Left cardiac atrium (tissue), 4 donors: ENCODE measurements at regions not wholly inside any gene's neighbourhood (a gene's known extent, or its start where the extent isn't known, plus 50 kb on each side); places are given as distances from the start of the nearest gene placed in this dataset.

Source experiments
- ATAC-seq, 2 donors: fragments of 200-7000 bp; cut with Tn5 transposase; one replicate each; pipeline ENCODE4 v1.9.1; 2020; ENCODE audit warnings: mild to moderate bottlenecking in 2 of 2, moderate library complexity in 2 of 2
- DNase-seq: peaks from one replicate; pipeline ENCODE4 v3.0.0-alpha.2; 2020
- intact Hi-C, 2 donors: fragments of 100-400 bp; cut with DNase I; formaldehyde crosslinking; loops; one replicate each; pipeline versions ENCODE4 v1.14.1 to v1.15.1; 2022 to 2023
- donor health status: DM: no; HTN: yes; CAD: no.
- donor health status: DM: no; HTN: yes; CAD: no; lungs with severe emphysema.
- donor health status: DM: yes; HTN: yes; CAD: no.
- donor health status: Dilated cardiomyopathy.

- ATAC-seq (no peak), DNase-seq (no peak)
- intact Hi-C loops, result no loop called here
Measured at GRCh38 chr2:198950803-198951202, 506.9 kb downstream of the SATB2 start.

GRCh38 chr2:198945496-198945895, 512.2 kb downstream of the SATB2 start:
- peak in 1 of 2 donors; percentile 47 for ATAC-seq
- intact Hi-C loops, result no loop called here

DNA sequence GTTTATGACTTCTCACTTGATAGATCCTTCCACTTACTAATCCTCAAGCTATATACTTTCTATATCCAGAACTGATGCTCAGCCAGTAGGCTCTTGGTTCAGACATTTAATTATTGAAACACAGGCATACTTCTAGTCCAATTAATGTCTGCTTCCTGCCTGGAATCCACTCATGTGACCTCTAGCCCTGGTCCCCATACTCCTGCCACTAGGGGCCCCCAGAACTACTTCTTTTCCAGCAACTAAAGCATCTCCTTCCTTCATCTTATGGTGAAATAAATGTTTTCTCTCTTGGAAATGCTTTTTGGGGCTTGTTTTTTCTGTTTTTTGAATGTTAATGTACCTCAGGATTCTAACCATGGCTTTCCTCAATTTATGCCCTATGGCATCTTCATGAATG, 527.6 kb downstream of the SATB2 start:
- no peak for ATAC-seq
- DNase-seq, result no peak
- intact Hi-C loops, result loop anchor here in 1 of 2 donors (5.0 kb wide), 1 partner anchor 468 kb away; no protein-coding TSS in a partner anchor

More at GRCh38 chr2:198945496-198945895, 512.2 kb downstream of the SATB2 start:
- DNase-seq, result no peak

GRCh38 chr2:198928026-198928425, 529.7 kb downstream of the SATB2 start:
- DNase-seq, result no peak
- ATAC-seq, result no peak
- intact Hi-C loops, result no loop called here

DNA sequence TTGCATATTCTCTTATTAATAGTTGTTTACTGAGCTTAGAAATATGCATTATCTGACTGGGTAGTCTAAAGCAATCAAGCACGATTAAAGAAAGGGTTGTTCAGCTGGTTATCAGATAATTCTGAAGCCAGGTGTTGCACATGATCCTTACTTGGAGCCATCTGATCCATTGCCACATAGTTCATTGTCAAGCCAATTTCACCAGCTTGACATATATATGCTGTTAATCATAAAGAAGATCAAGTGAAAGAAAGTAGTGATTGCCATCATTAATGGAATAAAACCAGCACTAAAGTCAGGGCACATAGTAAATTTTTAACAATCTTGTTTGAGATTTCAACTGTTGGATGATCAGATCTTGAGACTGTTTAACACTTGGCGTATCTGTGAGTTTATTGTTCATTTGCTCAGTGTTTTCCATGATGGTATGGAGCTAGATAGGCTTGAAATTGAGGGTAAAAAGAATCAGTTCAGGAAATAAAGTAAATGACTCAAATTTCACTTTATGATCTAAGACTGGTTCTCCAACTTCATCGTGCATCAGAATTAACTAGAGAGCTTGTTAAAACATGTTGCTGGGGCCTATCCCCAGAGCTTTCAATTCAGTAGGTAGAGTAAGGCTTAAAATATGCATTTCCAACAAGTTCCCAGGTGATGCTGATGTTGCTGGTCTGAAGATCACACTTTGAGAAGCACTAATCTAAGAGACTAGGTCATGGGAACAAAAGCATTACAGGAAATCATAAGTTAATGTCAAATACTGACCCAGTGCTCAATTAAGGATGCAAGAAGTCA, 539.6 kb downstream of the SATB2 start:
- ATAC-seq (no peak), DNase-seq (no peak)
- intact Hi-C loops, result no loop called here

DNA sequence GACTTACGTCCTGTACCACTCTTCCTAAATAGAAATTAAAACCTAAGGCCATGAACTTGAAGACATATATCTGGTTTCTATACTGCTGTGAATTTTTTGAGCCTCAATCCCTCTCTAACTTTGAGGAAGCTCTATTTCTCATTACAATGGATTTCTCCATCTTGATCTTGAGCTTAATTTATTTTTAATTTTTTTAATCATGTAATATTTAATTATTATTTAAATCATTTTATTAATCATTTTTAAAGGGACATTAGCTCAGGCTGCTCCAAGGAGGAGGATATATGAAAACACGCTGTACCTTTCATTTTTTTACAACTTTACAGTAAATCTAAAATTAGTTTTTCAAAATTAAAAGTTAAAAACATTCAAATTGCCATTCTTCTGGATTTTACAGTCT, 540.5 kb downstream of the SATB2 start:
- intact Hi-C loops, result no loop called here
- no peak for ATAC-seq
- DNase-seq, result no peak

DNA sequence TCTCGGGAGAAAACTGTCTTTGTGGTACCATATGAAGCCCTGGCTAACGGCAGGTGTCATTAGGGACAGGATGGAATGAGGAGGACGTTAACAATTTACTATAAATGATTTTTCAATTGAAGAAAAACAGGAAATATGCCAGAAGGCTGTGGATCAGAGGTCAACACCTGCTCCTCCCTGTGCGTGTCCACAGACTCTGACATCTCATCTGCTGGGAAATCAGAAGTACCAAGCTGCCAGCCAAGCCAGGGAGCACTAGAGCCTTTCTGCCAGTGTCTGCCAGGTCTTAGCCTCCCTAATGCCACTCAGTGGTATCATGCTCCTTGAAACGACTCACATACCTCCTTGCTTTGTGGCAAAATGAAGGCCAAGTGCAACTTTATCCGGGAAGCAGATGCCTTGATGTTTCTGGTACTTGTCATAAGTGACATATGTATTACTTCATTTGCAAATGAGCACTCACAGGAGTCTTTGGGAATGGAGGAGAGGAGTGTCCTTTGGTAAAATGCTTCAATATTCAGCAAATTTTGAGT, 541.1 kb downstream of the SATB2 start:
- DNase-seq (no peak), ATAC-seq (no peak)
- intact Hi-C loops, result no loop called here

DNA sequence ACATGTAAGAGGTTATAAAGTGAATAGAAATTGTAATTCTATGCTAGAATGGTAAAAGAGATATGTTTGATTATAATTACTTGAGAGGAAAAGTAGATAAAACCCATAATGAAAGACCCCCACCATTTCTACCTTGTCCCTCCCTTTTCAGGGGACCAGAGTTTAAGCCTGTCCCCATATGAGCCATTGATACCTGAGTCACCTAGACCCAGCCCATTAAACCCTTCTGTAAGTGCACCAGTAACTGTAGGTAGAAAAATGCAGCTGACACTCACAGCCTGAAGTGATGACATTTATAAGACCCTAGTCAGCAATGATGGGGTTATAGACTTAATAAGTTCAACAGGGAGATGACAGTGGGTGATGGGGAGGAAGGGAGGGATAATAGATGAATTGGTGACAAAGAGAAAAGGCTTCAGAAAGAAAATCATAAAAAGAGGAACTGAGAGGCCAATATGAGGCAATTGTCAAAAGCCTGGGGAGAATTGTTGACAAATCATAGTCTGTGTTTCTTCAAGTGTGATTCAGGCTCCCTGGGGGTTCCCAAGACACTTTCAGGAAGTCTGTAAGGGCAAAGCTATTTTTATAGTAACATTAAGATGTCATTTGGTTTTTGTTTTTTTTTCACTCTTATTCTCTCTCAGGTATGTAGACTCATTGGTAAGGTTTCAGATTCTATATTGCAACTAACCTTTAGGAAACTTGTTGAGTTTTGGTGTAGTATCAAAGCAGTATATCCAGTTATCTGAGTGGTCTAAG, 544.2 kb downstream of the SATB2 start:
- ATAC-seq (no peak), DNase-seq (no peak)
- intact Hi-C loops, result no loop called here

DNA sequence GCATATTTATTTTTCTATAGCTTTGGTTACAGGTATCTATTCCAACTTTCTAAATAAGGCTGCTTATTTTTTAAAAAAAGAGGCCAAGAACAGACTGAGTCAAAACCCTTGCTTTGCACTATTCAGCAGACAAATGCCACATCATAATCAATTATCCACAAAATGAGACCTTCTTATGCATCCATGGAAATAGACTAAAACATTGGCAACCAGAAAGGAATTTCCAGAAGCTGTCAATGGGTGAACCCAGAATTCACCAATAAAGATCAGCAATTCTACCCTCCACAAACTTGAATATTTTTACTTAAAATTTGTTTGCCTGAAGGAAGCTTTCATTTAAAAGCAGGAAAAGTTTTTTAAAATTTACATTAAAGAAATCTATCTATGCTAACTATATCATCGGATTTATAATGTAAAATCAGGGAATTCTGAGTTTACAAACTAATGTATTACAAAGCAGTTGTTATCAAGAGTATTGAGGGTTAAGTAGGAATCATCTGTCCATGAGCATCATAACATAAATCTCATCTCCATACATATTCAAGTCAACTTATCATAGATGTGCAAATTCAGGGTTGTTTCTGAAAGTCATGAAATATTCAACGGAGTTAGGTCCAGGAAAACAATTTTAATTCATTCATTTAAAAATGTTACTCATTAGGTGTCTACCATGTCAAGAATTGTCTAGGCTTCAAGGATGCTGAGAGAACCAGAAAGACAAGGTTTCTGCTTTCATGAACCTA, 548.0 kb downstream of the SATB2 start:
- intact Hi-C loops, result no loop called here
- ATAC-seq (no peak), DNase-seq (no peak)

GRCh38 chr2:198905881-198906612, 551.7 kb downstream of the SATB2 start:
- DNase-seq (no peak), ATAC-seq (no peak)
- intact Hi-C loops, result no loop called here

GRCh38 chr2:198901894-198902293, 555.8 kb downstream of the SATB2 start:
- DNase-seq (no peak), ATAC-seq (no peak)
- intact Hi-C loops, result no loop called here

- ATAC-seq (no peak), DNase-seq (no peak)
- intact Hi-C loops, result no loop called here
Measured at GRCh38 chr2:198900141-198900540, 557.6 kb downstream of the SATB2 start.

DNA sequence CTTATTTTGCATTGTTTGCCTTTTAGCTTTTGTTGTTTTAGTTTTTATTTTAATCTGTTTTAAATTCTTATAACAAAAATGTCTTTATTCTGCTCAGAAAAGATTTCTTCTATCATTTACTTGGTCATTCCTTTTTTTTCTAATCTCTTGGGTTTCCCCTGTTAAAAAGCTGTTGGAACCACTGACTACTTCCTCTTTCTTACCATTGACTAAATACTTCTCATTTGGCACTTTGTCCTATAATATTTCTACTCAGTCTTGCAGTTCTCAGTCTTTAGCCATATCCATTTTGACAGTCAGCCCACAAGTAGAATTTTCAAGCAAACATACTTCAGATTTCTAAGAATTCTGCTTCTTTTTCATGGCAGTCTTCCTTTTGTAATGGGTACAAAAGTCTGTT, 567.2 kb downstream of the SATB2 start:
- intact Hi-C loops, result no loop called here
- no peak for DNase-seq
- no peak for ATAC-seq

GRCh38 chr2:198883604-198884003, 574.1 kb downstream of the SATB2 start:
- ATAC-seq (no peak), DNase-seq (no peak)
- intact Hi-C loops, result no loop called here

GRCh38 chr2:198880986-198881385, 576.8 kb downstream of the SATB2 start:
- intact Hi-C loops, result no loop called here
- ATAC-seq (no peak), DNase-seq (no peak)

- DNase-seq (no peak), ATAC-seq (no peak)
- intact Hi-C loops, result no loop called here
Measured at GRCh38 chr2:198880421-198880820, 577.3 kb downstream of the SATB2 start.

DNA sequence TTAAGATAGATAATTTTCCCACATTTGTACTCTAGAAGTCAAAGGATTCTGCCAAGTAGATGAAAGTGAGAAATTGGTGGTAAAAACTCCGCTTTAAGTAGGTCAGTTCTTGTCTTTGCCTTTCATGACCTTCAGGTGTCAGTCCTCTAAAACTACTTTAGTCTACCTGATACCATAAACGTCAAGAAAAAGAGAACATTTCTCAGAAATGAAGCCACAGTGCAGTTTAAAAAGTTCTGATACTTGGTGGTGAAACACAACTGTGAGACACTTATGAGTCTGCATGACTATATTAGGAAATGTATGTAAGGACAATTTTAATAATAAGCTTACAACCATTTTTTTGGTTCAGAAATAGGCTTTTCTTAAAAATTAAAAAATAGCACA, 583.3 kb downstream of the SATB2 start:
- ATAC-seq (no peak), DNase-seq (no peak)
- intact Hi-C loops, result no loop called here

DNA sequence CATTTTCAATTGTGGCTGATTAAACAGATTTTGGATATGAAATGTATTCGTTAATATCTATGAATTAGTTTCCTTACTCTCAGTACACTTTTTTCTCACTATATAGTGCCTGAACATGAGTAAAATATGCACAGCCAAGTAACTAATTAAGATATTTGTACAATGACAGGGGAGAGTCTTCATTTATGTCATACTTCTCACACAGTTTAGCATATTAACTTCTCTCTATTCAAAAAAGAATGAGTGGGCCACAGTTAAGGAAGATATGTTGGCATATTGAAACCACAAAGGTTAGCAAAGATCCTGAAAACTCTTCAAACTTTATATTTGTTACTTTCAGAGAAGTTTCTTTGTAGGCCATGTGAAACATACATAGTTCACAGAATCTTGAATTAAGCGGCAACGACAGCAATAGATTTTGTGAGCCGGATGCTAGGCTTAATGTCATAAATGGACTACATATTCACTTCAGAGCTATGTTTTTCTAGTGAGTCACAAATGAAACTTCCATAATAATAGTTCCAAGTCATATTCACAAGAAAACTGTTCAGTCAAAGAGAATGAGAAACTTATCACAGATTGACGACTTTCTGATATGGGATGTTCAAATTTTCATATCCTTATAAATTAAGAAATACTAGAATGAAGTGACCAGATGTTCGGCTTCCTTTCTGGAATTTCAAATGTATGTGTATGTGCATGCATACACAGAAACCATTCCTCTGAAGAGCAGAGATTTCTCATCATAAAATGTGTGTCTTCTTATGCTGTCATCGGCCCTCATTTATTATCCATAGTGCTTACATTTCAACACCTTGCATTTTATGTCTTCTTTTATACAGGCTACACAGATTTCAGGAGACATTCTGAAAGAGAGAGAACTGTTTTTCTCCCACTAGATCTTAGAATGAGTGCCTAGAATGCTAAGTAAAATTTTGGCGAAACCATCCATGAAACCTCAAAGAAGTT, 584.0 kb downstream of the SATB2 start:
- ATAC-seq (no peak), DNase-seq (no peak)
- intact Hi-C loops, result no loop called here
